Stimulated activated naive CD4-positive, alpha-beta T cell (primary cell): ENCODE measurements at regions not wholly inside any gene's neighbourhood (a gene's known extent, or its start where the extent isn't known, plus 50 kb on each side); places are given as distances from the start of the nearest gene placed in this dataset.
"Not testable (repeated sequence)": the region's sequence is repeated elsewhere in the genome, so short reads cannot be mapped to it uniquely, and the experiment has no call there.

Experiments
- DNase-seq, 6 experiments: peaks; one replicate each; lab custom pipeline; 2025; lab: John Stamatoyannopoulos, UW

GRCh38 chr2:131639001-131639620, 111.4 kb downstream of the CCDC74A start:
- not testable (repeated sequence) for DNase-seq

GRCh38 chr2:131641414-131642206, 113.9 kb downstream of the CCDC74A start:
- no peak for DNase-seq

- not testable (repeated sequence) for DNase-seq
Observed at GRCh38 chr2:131643180-131643579, 115.5 kb downstream of the CCDC74A start.

GRCh38 chr2:131645177-131645765, 117.6 kb downstream of the CCDC74A start:
- no peak for DNase-seq

- DNase-seq, result not testable (repeated sequence)
Observed at GRCh38 chr2:131646220-131646619, 118.5 kb downstream of the CCDC74A start.

- DNase-seq, result no peak
Observed at GRCh38 chr2:131646669-131647297, 119.1 kb downstream of the CCDC74A start.

GRCh38 chr2:131648565-131648964, 120.9 kb downstream of the CCDC74A start:
- not testable (repeated sequence) for DNase-seq

GRCh38 chr2:131652246-131652645, 124.6 kb downstream of the CCDC74A start:
- not testable (repeated sequence) for DNase-seq

GRCh38 chr2:131654107-131654506, 126.4 kb downstream of the CCDC74A start:
- DNase-seq, result not testable (repeated sequence)

- DNase-seq, result no peak
Observed at GRCh38 chr2:131656816-131657633, 129.3 kb downstream of the CCDC74A start.

GRCh38 chr2:131657895-131658768, 130.4 kb downstream of the CCDC74A start:
- no peak for DNase-seq

GRCh38 chr2:131658769-131659131, 131.1 kb downstream of the CCDC74A start:
- no peak for DNase-seq

GRCh38 chr2:131659168-131659572, 131.5 kb downstream of the CCDC74A start:
- DNase-seq, result no peak

GRCh38 chr2:131661101-131661782, 133.6 kb downstream of the CCDC74A start:
- not testable (repeated sequence) for DNase-seq

GRCh38 chr2:131661884-131662535, 134.3 kb downstream of the CCDC74A start:
- DNase-seq, result not testable (repeated sequence)

- DNase-seq, result not testable (repeated sequence)
Observed at GRCh38 chr2:131663501-131663900, 135.8 kb downstream of the CCDC74A start.

- not testable (repeated sequence) for DNase-seq
Observed at GRCh38 chr2:131665716-131666115, 138.0 kb downstream of the CCDC74A start.

- not testable (repeated sequence) for DNase-seq
Observed at GRCh38 chr2:131668794-131669540, 141.3 kb downstream of the CCDC74A start.
